Activated naive CD4-positive, alpha-beta T cell treated with anti-CD3 and anti-CD28 coated beads, Interleukin-2, amount 10 ng/mL, durations not matched to agents 7 days and 5 days (primary cell): ENCODE measurements at regions not wholly inside any gene's neighbourhood (a gene's known extent, or its start where the extent isn't known, plus 50 kb on each side); places are given as distances from the start of the nearest gene placed in this dataset.
"Not testable (repeated sequence)": the region's sequence is repeated elsewhere in the genome, so short reads cannot be mapped to it uniquely, and the experiment has no call there.

Experiments used
- CTCF ChIA-PET: fragments of 350-600 bp; sonication (Branson Sonifier 250); formaldehyde crosslinking; loops from one replicate; lab custom pipeline; 2021; ENCODE audit warnings: antibody characterized with exemption; lab: Charles Lee
- DNase-seq: peaks from one replicate; pipeline ENCODE4 v3.0.0-alpha.2; 2020
- H3K27ac Mint-ChIP-seq: one replicate; pipeline ENCODE4 v1.8.0; 2021; ENCODE audit warnings: mild to moderate bottlenecking, moderate library complexity, mixed read lengths
- H3K27me3 Mint-ChIP-seq: one replicate; pipeline ENCODE4 v1.8.0; 2021; ENCODE audit warnings: mild to moderate bottlenecking, mixed read lengths
- H3K36me3 Mint-ChIP-seq: one replicate; pipeline ENCODE4 v1.8.0; 2021; ENCODE audit warnings: mixed read lengths
- H3K4me1 Mint-ChIP-seq: one replicate; pipeline ENCODE4 v1.8.0; 2021; ENCODE audit warnings: mixed read lengths
- H3K4me3 Mint-ChIP-seq: one replicate; pipeline ENCODE4 v1.8.0; 2021; ENCODE audit warnings: mild to moderate bottlenecking, moderate library complexity, mixed read lengths
- H3K9me3 Mint-ChIP-seq: one replicate; pipeline ENCODE4 v1.8.0; 2021; ENCODE audit warnings: mixed read lengths

GRCh38 chr5:33194914-33195313 lies 245.9 kb upstream of the TARS1 start:
- Mint-ChIP-seq H3K27me3 (no peaks in the 10 kb centered on the region), H3K4me3 (no peak overlapping the region)
- CTCF ChIA-PET, result no interaction called here

GRCh38 chr5:33195431-33196165 lies 245.2 kb upstream of the TARS1 start:
- Mint-ChIP-seq H3K4me1 (no peaks in the 10 kb centered on the region), H3K27me3 (no peaks in the 10 kb centered on the region), H3K9me3 (peaks cover 12% of the 10 kb centered on the region), H3K4me3 (no peak overlapping the region), H3K36me3 (no peaks in the 10 kb centered on the region), H3K27ac (no peak overlapping the region)
- DNase-seq, result no peak
- CTCF ChIA-PET, result no interaction called here

More at GRCh38 chr5:33194914-33195313, 245.9 kb upstream of the TARS1 start:
- DNase-seq, result no peak
- H3K9me3 Mint-ChIP-seq, result peaks cover 13% of the 10 kb centered on the region
- H3K36me3 Mint-ChIP-seq, result no peaks in the 10 kb centered on the region
- no peaks in the 10 kb centered on the region for H3K4me1 Mint-ChIP-seq
- no peak overlapping the region for H3K27ac Mint-ChIP-seq

GRCh38 chr5:33198836-33199235 lies 241.9 kb upstream of the TARS1 start:
- peaks cover 3% of the 10 kb centered on the region for H3K9me3 Mint-ChIP-seq
- no peaks in the 10 kb centered on the region for H3K27me3 Mint-ChIP-seq
- no peak for DNase-seq
- CTCF ChIA-PET, result no interaction called here
- H3K4me1 Mint-ChIP-seq, result no peaks in the 10 kb centered on the region
- no peaks in the 10 kb centered on the region for H3K36me3 Mint-ChIP-seq
- no peak overlapping the region for H3K27ac Mint-ChIP-seq
- no peak overlapping the region for H3K4me3 Mint-ChIP-seq

- no peak overlapping the region for H3K27ac Mint-ChIP-seq
- no peaks in the 10 kb centered on the region for H3K9me3 Mint-ChIP-seq
- no peaks in the 10 kb centered on the region for H3K27me3 Mint-ChIP-seq
- no peaks in the 10 kb centered on the region for H3K4me1 Mint-ChIP-seq
- H3K36me3 Mint-ChIP-seq, result no peaks in the 10 kb centered on the region
- H3K4me3 Mint-ChIP-seq, result no peak overlapping the region
- CTCF ChIA-PET, result no interaction called here
- no peak for DNase-seq
These were observed 236.8 kb upstream of the TARS1 start for GRCh38 chr5:33203931-33204330.

- CTCF ChIA-PET, result no interaction called here
- Mint-ChIP-seq H3K4me3 (no peak overlapping the region), H3K27ac (no peak overlapping the region), H3K27me3 (no peaks in the 10 kb centered on the region), H3K9me3 (no peaks in the 10 kb centered on the region), H3K4me1 (no peaks in the 10 kb centered on the region), H3K36me3 (no peaks in the 10 kb centered on the region)
- no peak for DNase-seq
These were observed 235.7 kb upstream of the TARS1 start for GRCh38 chr5:33205079-33205478.

DNA sequence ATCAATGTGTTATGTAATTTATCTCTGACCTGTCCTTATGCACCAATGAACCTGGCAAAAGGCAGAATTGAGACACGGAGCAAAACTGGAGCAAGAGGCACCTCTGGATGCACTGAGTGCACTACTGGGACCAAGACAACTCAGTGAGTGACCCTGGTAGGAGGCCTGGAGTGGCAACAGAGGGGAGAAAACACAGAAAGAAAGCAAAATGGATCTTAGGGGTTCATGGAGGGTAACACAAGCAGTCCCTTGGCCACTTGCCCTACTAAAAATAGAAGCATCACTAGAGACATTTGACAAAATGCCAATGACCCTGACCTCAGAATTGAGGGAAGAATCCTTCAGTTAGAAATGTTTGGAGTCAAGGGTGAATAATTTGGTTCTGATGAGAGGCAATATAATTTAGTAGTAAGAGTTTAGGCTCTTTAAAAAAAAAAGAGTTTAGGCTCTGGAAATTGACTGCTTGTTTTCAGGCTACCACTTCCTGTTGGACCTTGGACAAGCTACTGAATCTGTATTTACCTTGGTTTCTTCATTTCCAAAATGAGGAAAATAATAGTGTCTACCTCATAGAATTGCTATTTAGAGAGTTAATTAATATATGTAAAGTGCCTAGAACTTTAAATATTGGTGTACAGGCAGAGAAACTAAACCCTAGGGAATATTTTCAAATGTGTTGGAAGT lies 234.9 kb upstream of the TARS1 start:
- Mint-ChIP-seq H3K9me3 (no peaks in the 10 kb centered on the region), H3K4me3 (no peak overlapping the region), H3K4me1 (no peaks in the 10 kb centered on the region), H3K27ac (no peak overlapping the region), H3K36me3 (no peaks in the 10 kb centered on the region), H3K27me3 (no peaks in the 10 kb centered on the region)
- DNase-seq, result no peak
- CTCF ChIA-PET, result no interaction called here

GRCh38 chr5:33206962-33207506 lies 233.7 kb upstream of the TARS1 start:
- H3K36me3 Mint-ChIP-seq, result no peaks in the 10 kb centered on the region
- CTCF ChIA-PET, result no interaction called here
- no peak overlapping the region for H3K4me3 Mint-ChIP-seq
- DNase-seq, result no peak
- H3K27ac Mint-ChIP-seq, result no peak overlapping the region
- no peaks in the 10 kb centered on the region for H3K4me1 Mint-ChIP-seq
- no peaks in the 10 kb centered on the region for H3K27me3 Mint-ChIP-seq
- H3K9me3 Mint-ChIP-seq, result no peaks in the 10 kb centered on the region

DNA sequence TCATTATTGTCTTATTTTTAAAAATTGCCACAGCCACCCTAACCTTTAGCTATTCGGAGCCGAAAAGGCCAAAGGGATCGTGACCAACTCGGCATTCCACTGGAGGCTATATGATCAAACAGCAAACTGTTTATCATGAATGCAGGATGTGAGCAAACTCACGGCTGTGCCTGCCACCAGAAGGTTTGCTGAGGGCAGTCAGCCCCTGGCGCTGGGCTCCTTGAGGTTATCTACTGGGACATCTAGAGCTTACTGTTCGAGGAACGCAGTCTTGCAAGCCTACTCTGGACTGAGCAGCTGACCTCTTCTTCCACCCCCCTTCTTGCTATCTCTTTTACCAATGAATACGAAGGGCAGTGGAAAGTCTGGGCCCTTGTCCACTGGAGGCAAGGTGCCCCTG lies 231.5 kb upstream of the TARS1 start:
- no peaks in the 10 kb centered on the region for H3K4me1 Mint-ChIP-seq
- no peak overlapping the region for H3K4me3 Mint-ChIP-seq
- H3K9me3 Mint-ChIP-seq, result no peaks in the 10 kb centered on the region
- H3K27me3 Mint-ChIP-seq, result no peaks in the 10 kb centered on the region
- H3K36me3 Mint-ChIP-seq, result no peaks in the 10 kb centered on the region
- DNase-seq, result no peak
- no peak overlapping the region for H3K27ac Mint-ChIP-seq
- CTCF ChIA-PET, result no interaction called here

- H3K4me3 Mint-ChIP-seq, CTCF ChIA-PET, H3K27me3 Mint-ChIP-seq, DNase-seq, H3K36me3 Mint-ChIP-seq, H3K9me3 Mint-ChIP-seq, H3K4me1 Mint-ChIP-seq, H3K27ac Mint-ChIP-seq: not testable (repeated sequence)
These were observed 230.5 kb upstream of the TARS1 start for GRCh38 chr5:33210221-33210620.

DNA sequence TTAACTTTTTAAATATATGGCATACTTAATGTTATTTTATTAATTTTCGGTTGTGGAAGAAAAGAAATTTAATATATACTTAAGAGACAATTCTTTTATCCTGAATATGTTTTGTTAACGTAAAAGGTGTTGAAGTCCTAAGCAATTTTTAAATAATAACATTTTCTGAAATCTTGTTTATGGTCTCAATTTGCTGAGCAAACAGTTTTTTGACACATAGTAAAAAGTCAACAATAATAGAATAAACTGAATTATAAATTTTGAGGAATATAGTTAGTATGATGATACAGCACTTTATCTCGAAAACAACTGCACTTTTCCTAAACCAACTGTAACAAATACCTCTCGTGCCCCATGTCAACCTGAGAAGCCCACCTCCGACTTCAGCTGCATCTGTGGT lies 229.8 kb upstream of the TARS1 start:
- no peak overlapping the region for H3K4me3 Mint-ChIP-seq

GRCh38 chr5:33212439-33212838 lies 228.3 kb upstream of the TARS1 start:
- Mint-ChIP-seq H3K27me3 (no peaks in the 10 kb centered on the region), H3K4me3 (no peak overlapping the region), H3K9me3 (no peaks in the 10 kb centered on the region), H3K36me3 (no peaks in the 10 kb centered on the region), H3K4me1 (no peaks in the 10 kb centered on the region), H3K27ac (no peak overlapping the region)
- CTCF ChIA-PET, result no interaction called here
- no peak for DNase-seq

More for the DNA sequence above, 229.8 kb upstream of the TARS1 start:
- Mint-ChIP-seq H3K4me1 (no peaks in the 10 kb centered on the region), H3K9me3 (no peaks in the 10 kb centered on the region), H3K27ac (no peak overlapping the region), H3K36me3 (no peaks in the 10 kb centered on the region), H3K27me3 (no peaks in the 10 kb centered on the region)
- CTCF ChIA-PET, result no interaction called here
- DNase-seq, result no peak

GRCh38 chr5:33212900-33213299 lies 227.9 kb upstream of the TARS1 start:
- Mint-ChIP-seq H3K36me3 (no peaks in the 10 kb centered on the region), H3K4me3 (no peak overlapping the region), H3K9me3 (no peaks in the 10 kb centered on the region), H3K27me3 (no peaks in the 10 kb centered on the region), H3K4me1 (no peaks in the 10 kb centered on the region), H3K27ac (no peak overlapping the region)
- CTCF ChIA-PET, result no interaction called here
- DNase-seq, result no peak

GRCh38 chr5:33223563-33224284 lies 217.0 kb upstream of the TARS1 start:
- no peak for DNase-seq
- H3K27ac Mint-ChIP-seq, result no peak overlapping the region
- peaks cover 2% of the 10 kb centered on the region for H3K9me3 Mint-ChIP-seq
- CTCF ChIA-PET, result no interaction called here
- H3K27me3 Mint-ChIP-seq, result no peaks in the 10 kb centered on the region
- H3K4me1 Mint-ChIP-seq, result no peaks in the 10 kb centered on the region
- no peaks in the 10 kb centered on the region for H3K36me3 Mint-ChIP-seq
- H3K4me3 Mint-ChIP-seq, result no peak overlapping the region

GRCh38 chr5:33224285-33224961 lies 216.3 kb upstream of the TARS1 start:
- Mint-ChIP-seq H3K27ac (no peak overlapping the region), H3K4me3 (no peak overlapping the region), H3K9me3 (peaks cover 2% of the 10 kb centered on the region), H3K27me3 (no peaks in the 10 kb centered on the region), H3K36me3 (no peaks in the 10 kb centered on the region), H3K4me1 (no peaks in the 10 kb centered on the region)
- CTCF ChIA-PET, result no interaction called here
- DNase-seq, result no peak
